Fibroblast of lung (primary cell): ENCODE measurements at regions not wholly inside any gene's neighbourhood (a gene's known extent, or its start where the extent isn't known, plus 50 kb on each side); places are given as distances from the start of the nearest gene placed in this dataset.

Source experiments
- EZH2 ChIP-seq: IDR thresholded peaks from 2 replicates; pipeline ENCODE4 v1.5.1; 2012; ENCODE audit warnings: low read length, control low read depth, mild to moderate bottlenecking; ENCODE audit errors: missing control alignments
- TF ChIP-seq, protein P1 (sequence below), 2 donors: IDR thresholded peaks in 1 of 2; conservative IDR thresholded peaks in 1 of 2; 1 replicate in 1 of 2; 2 replicates in 1 of 2; pipeline ENCODE4 v1.5.1; 2011 to 2012; ENCODE audit warnings: low read length in 2 of 2, control low read depth in 1 of 2, inconsistent platforms in 1 of 2, low read depth in 1 of 2, mild to moderate bottlenecking in 1 of 2

DNA sequence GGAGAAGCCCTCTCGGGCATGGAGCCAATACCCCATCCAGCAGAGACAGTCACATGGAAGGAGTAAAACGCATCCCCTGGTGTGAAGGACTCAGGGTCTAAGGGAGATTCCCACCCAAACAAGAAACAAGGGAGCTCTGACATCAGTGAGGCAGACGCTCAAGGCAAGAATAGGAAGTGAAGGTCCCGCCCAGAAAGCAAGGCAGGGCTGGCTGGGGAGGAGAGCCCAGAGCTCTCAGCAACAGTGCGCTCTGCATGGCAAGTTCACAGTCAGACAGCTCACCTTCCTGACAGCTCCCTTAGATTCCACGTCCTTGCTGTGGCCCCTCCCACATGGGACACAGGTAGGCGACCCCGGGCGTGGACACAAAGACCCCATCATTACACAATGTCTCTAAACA is 85.6 kb downstream of the TTLL2 start:
- TF ChIP-seq, protein P1, sequence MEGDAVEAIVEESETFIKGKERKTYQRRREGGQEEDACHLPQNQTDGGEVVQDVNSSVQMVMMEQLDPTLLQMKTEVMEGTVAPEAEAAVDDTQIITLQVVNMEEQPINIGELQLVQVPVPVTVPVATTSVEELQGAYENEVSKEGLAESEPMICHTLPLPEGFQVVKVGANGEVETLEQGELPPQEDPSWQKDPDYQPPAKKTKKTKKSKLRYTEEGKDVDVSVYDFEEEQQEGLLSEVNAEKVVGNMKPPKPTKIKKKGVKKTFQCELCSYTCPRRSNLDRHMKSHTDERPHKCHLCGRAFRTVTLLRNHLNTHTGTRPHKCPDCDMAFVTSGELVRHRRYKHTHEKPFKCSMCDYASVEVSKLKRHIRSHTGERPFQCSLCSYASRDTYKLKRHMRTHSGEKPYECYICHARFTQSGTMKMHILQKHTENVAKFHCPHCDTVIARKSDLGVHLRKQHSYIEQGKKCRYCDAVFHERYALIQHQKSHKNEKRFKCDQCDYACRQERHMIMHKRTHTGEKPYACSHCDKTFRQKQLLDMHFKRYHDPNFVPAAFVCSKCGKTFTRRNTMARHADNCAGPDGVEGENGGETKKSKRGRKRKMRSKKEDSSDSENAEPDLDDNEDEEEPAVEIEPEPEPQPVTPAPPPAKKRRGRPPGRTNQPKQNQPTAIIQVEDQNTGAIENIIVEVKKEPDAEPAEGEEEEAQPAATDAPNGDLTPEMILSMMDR (conservative IDR thresholded peaks at IDR 0.05 in 1 of 2, IDR thresholded peaks at IDR 0.05 in 1 of 2; ENCODE audit: low read depth in 1 of 2, low read length in 2 of 2), result no peak
- no peak for TF ChIP-seq EZH2
